Keratinocyte (primary cell): ENCODE measurements at regions not wholly inside any gene's neighbourhood (a gene's known extent, or its start where the extent isn't known, plus 50 kb on each side); places are given as distances from the start of the nearest gene placed in this dataset.

Experiments used
- DNase-seq: peaks from one replicate; pipeline ENCODE4 v3.0.0-alpha.2; 2011; ENCODE audit warnings: low read depth, missing footprints, low spot score
- FAIRE-seq: peaks from 2 replicates; lab custom pipeline; 2011; peaks lifted over from hg19 to GRCh38; lab: Jason Lieb, UNC
- H2AFZ ChIP-seq: 2 replicates; pipeline ENCODE4 v1.6.0; 2012; ENCODE audit warnings: low read length, control low read depth, inconsistent platforms; ENCODE audit not compliant: control insufficient read depth
- H3K27ac ChIP-seq: 2 replicates; pipeline ENCODE4 v1.5.1; 2011; ENCODE audit warnings: low read length; ENCODE audit not compliant: control insufficient read depth, insufficient read depth
- H3K27me3 ChIP-seq: 3 replicates; pipeline ENCODE4 v1.6.0; 2011; ENCODE audit warnings: low read length; ENCODE audit not compliant: control insufficient read depth, insufficient read depth; ENCODE audit errors: extremely low read depth
- H3K36me3 ChIP-seq, 2 experiments: 2 replicates in 1 of 2; 3 replicates in 1 of 2; pipeline ENCODE4 v1.5.1; 2011; ENCODE audit warnings: low read length in 2 of 2, mild to moderate bottlenecking in 1 of 2; ENCODE audit not compliant: control insufficient read depth in 2 of 2, insufficient read depth in 2 of 2; ENCODE audit errors: extremely low read depth in 1 of 2
- H3K4me1 ChIP-seq: 3 replicates; pipeline ENCODE4 v1.5.1; 2011; ENCODE audit warnings: low read length; ENCODE audit not compliant: control insufficient read depth, insufficient read depth; ENCODE audit errors: extremely low read depth
- H3K4me2 ChIP-seq: 3 replicates; pipeline ENCODE4 v1.6.0; 2011; ENCODE audit warnings: low read depth, low read length; ENCODE audit not compliant: control insufficient read depth, insufficient read depth; ENCODE audit errors: extremely low read depth
- H3K4me3 ChIP-seq, 3 experiments: fragments of 200-600 bp in 1 of 3; sonication (generic) in 1 of 3; 2 replicates in 2 of 3; 3 replicates in 1 of 3; pipeline ENCODE4 v1.5.1; 2011 to 2016; ENCODE audit warnings: low read length in 3 of 3, mild to moderate bottlenecking in 3 of 3, control low read depth in 2 of 3, inconsistent platforms in 1 of 3, low read depth in 1 of 3, mixed read lengths in 1 of 3, mixed run types in 1 of 3, moderate library complexity in 1 of 3; ENCODE audit not compliant: control insufficient read depth in 2 of 3, insufficient read depth in 2 of 3; ENCODE audit errors: extremely low read depth in 1 of 3
- H3K79me2 ChIP-seq: 2 replicates; pipeline ENCODE4 v1.6.0; 2012; ENCODE audit warnings: low read length; ENCODE audit not compliant: control insufficient read depth, insufficient read depth
- H3K9ac ChIP-seq: 3 replicates; pipeline ENCODE4 v1.6.0; 2011; ENCODE audit warnings: low read length; ENCODE audit not compliant: control insufficient read depth, insufficient read depth; ENCODE audit errors: extremely low read depth
- H3K9me1 ChIP-seq: 3 replicates; pipeline ENCODE4 v1.6.0; 2011; ENCODE audit warnings: low read length; ENCODE audit not compliant: control insufficient read depth, insufficient read depth; ENCODE audit errors: extremely low read depth
- H3K9me3 ChIP-seq: 2 replicates; pipeline ENCODE4 v1.5.1; 2012; ENCODE audit warnings: low read depth, low read length; ENCODE audit not compliant: control insufficient read depth
- H4K20me1 ChIP-seq: 3 replicates; pipeline ENCODE4 v1.6.0; 2011; ENCODE audit warnings: low read length; ENCODE audit not compliant: control insufficient read depth, insufficient read depth; ENCODE audit errors: extremely low read depth
- CTCF ChIP-seq, 3 experiments: IDR thresholded peaks in 1 of 3; conservative IDR thresholded peaks in 1 of 3; optimal IDR thresholded peaks in 1 of 3; 2 replicates in 2 of 3; 3 replicates in 1 of 3; pipeline versions ENCODE3 to v1.5.1; 2011; ENCODE audit warnings: low read length in 3 of 3, mild to moderate bottlenecking in 3 of 3, moderate library complexity in 2 of 3, control low read depth in 1 of 3, inconsistent platforms in 1 of 3; ENCODE audit not compliant: insufficient read depth in 2 of 3; ENCODE audit errors: extremely low read depth in 1 of 3
- EZH2 ChIP-seq: IDR thresholded peaks from one replicate; pipeline ENCODE4 v1.6.1; 2012; ENCODE audit warnings: inconsistent platforms, mild to moderate bottlenecking, low read length, moderate library complexity
- dilution Hi-C: fragments of 300-500 bp; cut with MboI; formaldehyde crosslinking; loops from one replicate; pipeline ENCODE4 v1.7.0; 2020; ENCODE audit warnings: low sequenced_read_pairs; ENCODE audit not compliant: extremely low pct_ligation_motif_present

GRCh38 chr6:4459996-4460395, 316.2 kb upstream of the CDYL start:
- Histone ChIP-seq H2AFZ (no peak overlapping the region), H3K27ac (peak overlapping the region; percentile 28), H3K9me1 (no peaks in the 10 kb centered on the region), H3K9ac (no peak overlapping the region), H3K9me3 (no peaks in the 10 kb centered on the region), H3K4me1 (peaks cover 26% of the 10 kb centered on the region), H4K20me1 (no peaks in the 10 kb centered on the region), H3K79me2 (no peaks in the 10 kb centered on the region), H3K4me3 (no peak overlapping the region), H3K4me2 (peak overlapping the region; percentile 4), H3K36me3 (no peaks in the 10 kb centered on the region), H3K27me3 (no peaks in the 10 kb centered on the region)
- no peak for DNase-seq
- dilution Hi-C loops, result no loop called here
- TF ChIP-seq CTCF (optimal IDR thresholded peaks at IDR 0.05 in 1 of 3, IDR thresholded peaks at IDR 0.05 in 1 of 3, conservative IDR thresholded peaks at IDR 0.05 in 1 of 3; ENCODE audit: extremely low read depth in 1 of 3, insufficient read depth in 2 of 3, low read length in 3 of 3), result no peak
- TF ChIP-seq EZH2, result no peak
- no peak for FAIRE-seq

GRCh38 chr6:4459032-4459431, 317.2 kb upstream of the CDYL start:
- H3K27me3 ChIP-seq, result no peaks in the 10 kb centered on the region
- no peak overlapping the region for H3K4me3 ChIP-seq
- H3K9me3 ChIP-seq, result no peaks in the 10 kb centered on the region
- no peaks in the 10 kb centered on the region for H3K9me1 ChIP-seq
- TF ChIP-seq CTCF (optimal IDR thresholded peaks at IDR 0.05 in 1 of 3, IDR thresholded peaks at IDR 0.05 in 1 of 3, conservative IDR thresholded peaks at IDR 0.05 in 1 of 3; ENCODE audit: extremely low read depth in 1 of 3, insufficient read depth in 2 of 3, low read length in 3 of 3), result no peak
- no peak for TF ChIP-seq EZH2
- no peaks in the 10 kb centered on the region for H4K20me1 ChIP-seq
- no peak overlapping the region for H3K9ac ChIP-seq
- FAIRE-seq (peak; percentile 95), DNase-seq (peak; percentile 81)
- H3K79me2 ChIP-seq, result no peaks in the 10 kb centered on the region
- peak overlapping the region; percentile 58 for H3K27ac ChIP-seq
- H3K4me2 ChIP-seq, result peak overlapping the region; percentile 4
- no peaks in the 10 kb centered on the region for H3K36me3 ChIP-seq
- H2AFZ ChIP-seq, result peak overlapping the region; percentile 39
- dilution Hi-C loops, result no loop called here
- peaks cover 26% of the 10 kb centered on the region for H3K4me1 ChIP-seq
